ENCODE measurements at regions not wholly inside any gene's neighbourhood (a gene's known extent, or its start where the extent isn't known, plus 50 kb on each side); places are given as distances from the start of the nearest gene placed in this dataset.

DNA sequence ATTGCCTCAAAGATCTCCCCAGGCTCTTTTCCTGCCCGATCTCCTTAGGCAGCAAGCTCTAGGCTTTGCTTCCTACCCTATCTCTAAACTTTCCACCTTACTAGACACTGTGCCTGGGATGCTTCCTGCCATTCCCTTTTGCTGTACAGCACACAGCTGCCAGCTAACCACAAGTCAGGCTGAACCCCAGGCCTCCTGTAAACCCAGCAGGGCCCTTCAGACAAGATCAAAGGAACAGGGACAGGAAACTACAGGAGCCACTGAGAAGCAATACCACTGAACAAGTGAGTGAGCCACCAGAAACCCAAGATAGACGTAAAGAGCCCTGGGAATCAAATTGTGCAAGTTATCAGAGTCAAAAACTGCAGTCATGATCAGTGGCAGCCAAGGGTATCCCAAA is 180.7 kb downstream of the SUCLG1 start:
- H3K27ac ChIP-seq (ENCODE audit: low read depth, low read length, poor library complexity, severe bottlenecking): no peak overlapping the region
- H3K9me2 ChIP-seq (ENCODE audit: low read depth, low read length): no peaks in the 10 kb centered on the region
- H3K4me1 ChIP-seq (ENCODE audit: insufficient read depth, low read length, severe bottlenecking): no peaks in the 10 kb centered on the region
- no peaks in the 10 kb centered on the region for H4K20me1 ChIP-seq (ENCODE audit: insufficient read depth, low read length)
- H3K36me3 ChIP-seq (ENCODE audit: insufficient read depth, low read length): no peaks in the 10 kb centered on the region
- no peak overlapping the region for H3K4me2 ChIP-seq (ENCODE audit: low read length)
- no peak overlapping the region for H2AFZ ChIP-seq (ENCODE audit: low read length)
- H3F3A ChIP-seq (ENCODE audit: insufficient read depth, low read length): no peaks in the 10 kb centered on the region
- H3K4me3 ChIP-seq (ENCODE audit: low read depth, low read length, poor library complexity, severe bottlenecking): no peak overlapping the region
- H3K27me3 ChIP-seq (ENCODE audit: insufficient read depth, low read length): no peaks in the 10 kb centered on the region
- TF ChIP-seq EZH2 (IDR thresholded peaks at IDR 0.05; ENCODE audit: borderline replicate concordance, low read length) (no peak), CTCF (IDR thresholded peaks at IDR 0.05; ENCODE audit: low read length) (no peak)
- no peaks in the 10 kb centered on the region for H3K79me2 ChIP-seq (ENCODE audit: insufficient read depth, low read length)
- no peak overlapping the region for H3K9ac ChIP-seq (ENCODE audit: low read length)
- H3K9me3 ChIP-seq (ENCODE audit: low read length): no peaks in the 10 kb centered on the region

DNA sequence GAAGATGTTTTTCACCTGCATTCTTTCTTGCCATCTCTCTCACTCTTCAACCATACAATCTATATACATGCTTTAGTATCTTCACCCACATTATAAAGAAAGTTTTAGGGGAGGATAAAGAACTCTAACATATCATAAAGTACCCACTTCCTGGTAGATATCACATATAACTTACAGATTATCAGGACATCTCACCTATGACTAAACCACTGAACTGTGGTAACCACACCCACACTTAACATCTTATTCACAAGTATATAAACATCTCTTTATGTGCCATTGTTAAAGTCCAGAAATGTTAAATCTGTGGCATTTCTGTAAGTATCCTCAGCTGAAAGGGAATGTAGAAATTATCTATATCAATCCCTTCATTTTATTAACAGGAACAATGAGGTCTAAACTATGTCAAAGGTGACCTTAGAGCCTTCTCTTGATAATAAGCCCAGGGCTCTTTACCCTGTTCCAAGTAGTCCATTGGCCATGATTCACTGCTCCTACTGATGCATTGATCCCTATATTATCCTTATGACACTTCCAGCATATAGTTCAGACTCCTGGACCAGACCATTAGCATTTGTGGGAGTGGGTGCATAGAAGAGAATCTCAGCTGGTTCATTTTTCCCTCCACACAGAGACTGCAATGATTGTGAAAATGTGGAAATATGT is 182.4 kb downstream of the SUCLG1 start:
- Histone ChIP-seq H3F3A (ENCODE audit: insufficient read depth, low read length) (no peaks in the 10 kb centered on the region), H3K4me1 (ENCODE audit: insufficient read depth, low read length, severe bottlenecking) (no peaks in the 10 kb centered on the region), H3K4me3 (ENCODE audit: low read depth, low read length, poor library complexity, severe bottlenecking) (no peak overlapping the region), H3K9me3 (ENCODE audit: low read length) (no peaks in the 10 kb centered on the region), H3K36me3 (ENCODE audit: insufficient read depth, low read length) (no peaks in the 10 kb centered on the region), H3K27me3 (ENCODE audit: insufficient read depth, low read length) (no peaks in the 10 kb centered on the region), H3K27ac (ENCODE audit: low read depth, low read length, poor library complexity, severe bottlenecking) (no peak overlapping the region), H3K9ac (ENCODE audit: low read length) (no peak overlapping the region), H3K9me2 (ENCODE audit: low read depth, low read length) (no peaks in the 10 kb centered on the region), H4K20me1 (ENCODE audit: insufficient read depth, low read length) (no peaks in the 10 kb centered on the region), H2AFZ (ENCODE audit: low read length) (no peak overlapping the region), H3K79me2 (ENCODE audit: insufficient read depth, low read length) (no peaks in the 10 kb centered on the region), H3K4me2 (ENCODE audit: low read length) (no peak overlapping the region)
- TF ChIP-seq CTCF (IDR thresholded peaks at IDR 0.05; ENCODE audit: low read length) (no peak), EZH2 (IDR thresholded peaks at IDR 0.05; ENCODE audit: borderline replicate concordance, low read length) (no peak)

- Histone ChIP-seq H3K9me3 (ENCODE audit: low read length) (no peaks in the 10 kb centered on the region), H4K20me1 (ENCODE audit: insufficient read depth, low read length) (no peaks in the 10 kb centered on the region), H3K9ac (ENCODE audit: low read length) (no peak overlapping the region), H3K27ac (ENCODE audit: low read depth, low read length, poor library complexity, severe bottlenecking) (no peak overlapping the region), H3K36me3 (ENCODE audit: insufficient read depth, low read length) (no peaks in the 10 kb centered on the region), H3K4me1 (ENCODE audit: insufficient read depth, low read length, severe bottlenecking) (no peaks in the 10 kb centered on the region), H3K9me2 (ENCODE audit: low read depth, low read length) (no peaks in the 10 kb centered on the region), H3K4me3 (ENCODE audit: low read depth, low read length, poor library complexity, severe bottlenecking) (no peak overlapping the region), H3K27me3 (ENCODE audit: insufficient read depth, low read length) (no peaks in the 10 kb centered on the region), H2AFZ (ENCODE audit: low read length) (no peak overlapping the region), H3K79me2 (ENCODE audit: insufficient read depth, low read length) (no peaks in the 10 kb centered on the region), H3K4me2 (ENCODE audit: low read length) (no peak overlapping the region), H3F3A (ENCODE audit: insufficient read depth, low read length) (no peaks in the 10 kb centered on the region)
- TF ChIP-seq CTCF (IDR thresholded peaks at IDR 0.05; ENCODE audit: low read length): no peak
- TF ChIP-seq EZH2 (IDR thresholded peaks at IDR 0.05; ENCODE audit: borderline replicate concordance, low read length): no peak
Observed at GRCh38 chr2:84273406-84273805, 185.7 kb downstream of the SUCLG1 start.
